NCI-H748 (cell line): ENCODE measurements at regions not wholly inside any gene's neighbourhood (a gene's known extent, or its start where the extent isn't known, plus 50 kb on each side); places are given as distances from the start of the nearest gene placed in this dataset.
A peak's percentile ranks its signal among the peaks of the same experiment; 100 is the strongest.

Experiments used
- DNase-seq: peaks from one replicate; lab custom pipeline; 2025; ENCODE audit not compliant: unreplicated experiment; lab: John Stamatoyannopoulos, UW

DNA sequence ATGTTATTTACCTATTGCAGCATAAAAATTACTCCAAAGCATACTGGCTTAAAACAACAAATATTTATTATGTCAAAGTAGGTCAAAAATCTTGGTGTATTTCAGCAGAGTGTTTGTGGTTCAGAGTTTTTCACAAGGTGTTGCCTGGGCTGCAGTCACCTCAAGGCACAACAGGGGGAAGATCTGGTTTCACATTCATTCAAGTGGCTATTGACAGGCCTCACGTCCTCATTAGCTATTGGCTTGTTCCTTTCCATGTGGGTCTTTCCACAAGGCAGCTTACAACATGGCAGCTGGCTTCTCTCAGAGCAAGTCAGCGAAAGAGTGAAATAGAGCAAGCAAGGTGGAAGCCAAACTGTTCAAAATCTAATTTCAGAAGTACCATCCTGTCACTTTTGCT lies 602.9 kb downstream of the OLFM4 start:
- DNase-seq = peak; percentile 16

DNA sequence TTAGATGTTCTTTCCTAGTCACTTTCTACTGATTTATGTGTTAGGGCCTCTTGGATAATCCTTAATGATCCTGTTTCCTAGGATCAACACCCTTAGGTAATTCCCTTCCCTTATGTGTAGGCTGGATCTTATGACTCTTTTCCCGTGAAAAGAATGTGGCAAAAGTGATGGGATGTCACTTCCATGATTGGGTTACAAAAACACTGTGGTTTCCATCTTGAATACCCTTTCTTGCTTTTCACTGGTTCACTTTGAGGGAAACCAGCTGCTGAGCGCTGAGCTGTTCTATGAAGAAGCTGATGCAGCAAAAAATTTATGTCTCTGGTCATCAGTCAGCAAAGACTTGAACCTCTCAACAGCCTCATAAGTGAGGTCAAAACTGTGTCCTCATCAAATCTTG lies 609.4 kb downstream of the OLFM4 start:
- DNase-seq = no peak

DNA sequence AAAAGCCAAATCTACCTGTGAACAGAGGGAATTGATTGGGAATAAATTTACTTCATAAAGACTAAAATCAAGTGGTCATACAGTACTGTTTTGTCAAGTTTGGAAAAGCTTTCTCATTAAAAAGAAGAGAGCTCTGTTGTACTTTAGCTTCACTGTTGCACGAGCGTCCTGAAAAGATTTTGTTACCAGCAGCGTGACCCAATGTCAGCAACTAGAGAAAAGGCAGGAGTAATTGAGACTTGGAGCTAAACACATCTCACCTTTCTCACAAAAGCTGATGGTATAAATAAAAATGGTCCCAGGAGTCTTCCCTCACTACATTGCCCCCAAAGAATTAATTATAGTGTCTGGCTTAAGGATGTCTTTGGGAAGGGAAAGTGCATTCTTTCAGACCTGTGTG lies 613.7 kb downstream of the OLFM4 start:
- DNase-seq = no peak

GRCh38 chr13:53648673-53649072 lies 620.1 kb downstream of the OLFM4 start:
- no peak for DNase-seq

DNA sequence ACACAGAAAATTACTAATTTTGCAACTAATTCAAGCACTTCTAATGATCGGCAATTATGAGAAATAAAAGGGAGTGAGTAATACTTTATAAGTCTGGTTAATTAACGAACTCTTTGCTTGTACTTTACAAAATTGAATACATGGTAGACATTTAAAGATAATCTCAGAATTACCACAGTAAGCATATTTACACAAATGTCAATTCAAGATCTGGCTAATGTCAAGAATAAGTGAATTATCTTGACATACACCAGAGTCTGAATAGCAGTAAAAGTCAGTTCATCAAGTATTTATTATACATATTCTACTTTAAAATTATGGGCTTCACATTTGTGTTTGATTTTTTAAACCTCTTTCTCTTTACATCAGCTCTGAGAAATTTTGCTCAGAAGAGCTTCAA lies 643.4 kb downstream of the OLFM4 start:
- DNase-seq = no peak

DNA sequence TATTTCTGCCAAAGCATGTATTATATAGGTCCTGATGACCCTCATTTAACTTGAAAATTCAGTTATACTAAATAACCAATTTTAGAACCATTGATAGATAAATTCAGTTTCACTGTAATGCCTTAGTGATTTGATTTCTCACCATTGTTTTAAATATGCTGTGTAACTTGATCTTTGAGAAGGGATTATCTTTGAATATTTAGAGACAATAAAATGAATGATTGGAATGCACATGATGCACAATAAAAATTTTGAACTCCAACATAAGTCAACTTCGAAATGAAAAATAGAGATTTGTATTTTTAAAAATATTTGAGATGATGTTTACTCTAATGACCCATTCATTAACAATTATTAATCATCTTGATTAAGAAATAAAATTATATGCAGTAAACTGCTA lies 654.5 kb downstream of the OLFM4 start:
- no peak for DNase-seq

GRCh38 chr13:53683608-53684007 lies 655.0 kb downstream of the OLFM4 start:
- DNase-seq = no peak

- no peak for DNase-seq
These were observed 662.8 kb downstream of the OLFM4 start for GRCh38 chr13:53691417-53691816.

- DNase-seq = no peak
These were observed 666.4 kb downstream of the OLFM4 start for GRCh38 chr13:53694814-53695532.

DNA sequence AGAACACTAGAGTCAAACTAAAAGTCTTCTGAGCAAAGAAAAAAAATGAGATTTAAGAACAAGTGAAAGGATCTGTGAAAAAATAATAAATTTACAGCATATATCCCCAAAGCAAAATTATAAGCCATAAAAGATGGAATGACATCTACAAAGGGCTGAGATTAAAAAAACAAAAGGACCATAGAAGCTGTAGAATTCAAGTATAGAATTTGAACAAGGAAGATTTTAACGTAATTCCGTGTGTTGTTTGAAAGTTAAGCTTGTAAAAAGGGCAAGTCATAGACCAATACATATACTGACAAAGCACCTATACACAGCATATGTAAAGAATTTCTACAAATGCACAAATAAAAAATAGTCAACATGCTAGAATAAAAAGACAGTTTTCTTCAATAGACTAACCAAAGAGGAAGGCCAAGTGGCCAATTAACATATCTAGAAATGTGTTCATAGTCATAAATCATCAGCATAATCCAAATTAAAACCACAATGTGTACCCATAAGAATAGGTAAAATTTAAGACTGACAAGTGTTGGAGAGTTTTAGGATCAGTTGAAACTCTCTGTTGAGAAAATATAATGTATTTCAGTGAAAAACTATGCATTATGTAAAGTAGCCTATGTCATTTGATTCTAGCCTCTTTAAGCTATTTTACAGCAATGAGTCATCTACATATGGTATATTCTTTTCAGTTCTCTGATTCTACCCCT lies 674.9 kb downstream of the OLFM4 start:
- no peak for DNase-seq

- DNase-seq = no peak
These were observed 690.7 kb downstream of the OLFM4 start for GRCh38 chr13:53719281-53719680.

GRCh38 chr13:53732664-53733063 lies 704.1 kb downstream of the OLFM4 start:
- DNase-seq = no peak

GRCh38 chr13:53743906-53744305 lies 715.3 kb downstream of the OLFM4 start:
- no peak for DNase-seq

DNA sequence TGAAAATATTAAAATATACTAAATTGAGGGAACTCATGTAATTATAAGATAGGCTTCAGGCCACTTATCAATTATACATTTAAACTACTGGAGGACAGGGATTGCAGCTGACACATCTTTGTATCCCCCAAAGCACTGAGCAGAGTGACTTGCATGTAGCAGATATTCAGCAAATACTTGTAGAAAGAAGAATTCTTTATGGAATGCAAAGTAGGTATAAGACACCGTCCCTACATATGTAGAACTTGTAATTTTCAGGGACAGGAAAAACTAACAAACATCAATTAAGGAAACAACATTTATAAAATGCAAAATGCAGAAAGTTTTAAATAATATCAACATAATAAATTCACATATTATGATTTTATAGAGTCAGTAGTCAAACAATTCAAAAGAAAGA lies 719.2 kb downstream of the OLFM4 start:
- no peak for DNase-seq

DNA sequence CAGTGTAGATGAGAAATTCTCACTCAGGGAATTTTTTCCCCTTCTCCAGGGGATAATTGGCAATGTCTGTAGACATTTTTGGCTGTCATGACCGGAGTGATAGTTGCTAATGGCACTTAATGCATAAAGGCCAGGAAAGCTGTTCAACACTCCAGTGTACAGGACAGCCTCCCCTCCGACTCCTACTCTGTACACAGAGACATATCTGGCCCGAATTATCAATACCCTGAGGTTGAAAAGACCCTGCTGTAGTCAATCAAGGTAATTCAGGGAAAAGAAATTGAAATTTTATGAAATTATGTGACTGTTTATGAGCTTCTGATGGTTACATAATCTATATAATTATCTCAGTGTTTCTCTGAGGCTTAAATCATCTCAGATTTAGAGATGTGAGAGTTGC lies 720.7 kb downstream of the OLFM4 start:
- no peak for DNase-seq

DNA sequence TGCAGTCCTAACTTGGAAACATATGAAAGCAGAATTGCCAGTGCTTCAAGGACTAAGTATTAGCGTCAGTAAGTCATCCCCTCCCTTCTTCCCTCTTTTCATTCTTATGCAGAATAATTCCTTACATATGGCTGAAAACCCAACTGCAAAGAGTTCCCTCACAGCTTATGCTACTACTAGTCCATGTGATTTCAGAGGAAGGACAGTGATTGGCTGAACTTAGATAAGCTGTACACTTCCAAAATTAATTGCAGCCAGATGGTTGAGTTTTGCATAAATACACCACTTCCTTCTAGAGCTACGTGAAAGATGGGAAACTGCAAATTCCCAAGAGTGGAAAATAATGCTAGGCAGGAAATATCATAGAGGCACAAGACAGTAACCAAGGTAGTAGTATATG lies 730.4 kb downstream of the OLFM4 start:
- DNase-seq = no peak

GRCh38 chr13:53775807-53776206 lies 747.2 kb downstream of the OLFM4 start:
- peak; percentile 16 for DNase-seq

- DNase-seq = no peak
These were observed 750.3 kb downstream of the OLFM4 start for GRCh38 chr13:53778937-53779336.

GRCh38 chr13:53781941-53782340 lies 753.3 kb downstream of the OLFM4 start:
- peak; percentile 56 for DNase-seq

- peak; percentile 92 for DNase-seq
These were observed 753.9 kb downstream of the OLFM4 start for GRCh38 chr13:53782488-53782961.

DNA sequence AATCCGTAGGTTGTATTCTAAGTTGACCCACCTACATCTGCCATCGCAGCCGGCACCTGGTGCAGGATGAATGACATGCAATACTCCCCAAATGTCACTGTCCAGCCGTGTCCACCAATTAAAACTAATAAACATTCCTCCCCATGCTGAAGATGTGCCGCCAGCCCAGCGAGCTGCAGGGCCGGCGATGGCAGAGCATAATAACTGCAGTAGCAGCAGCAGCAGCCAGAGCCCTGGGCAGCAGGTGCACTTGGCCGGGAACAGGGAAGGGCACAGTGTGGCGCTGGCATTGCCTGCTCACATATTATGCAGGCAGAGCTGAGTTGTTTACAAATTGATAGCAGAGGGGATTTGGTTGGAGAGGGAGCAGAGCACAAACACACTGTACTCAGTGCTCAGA lies 754.9 kb downstream of the OLFM4 start:
- DNase-seq = peak; percentile 97

- peak; percentile 82 for DNase-seq
These were observed 759.7 kb downstream of the OLFM4 start for GRCh38 chr13:53788286-53788685.

DNA sequence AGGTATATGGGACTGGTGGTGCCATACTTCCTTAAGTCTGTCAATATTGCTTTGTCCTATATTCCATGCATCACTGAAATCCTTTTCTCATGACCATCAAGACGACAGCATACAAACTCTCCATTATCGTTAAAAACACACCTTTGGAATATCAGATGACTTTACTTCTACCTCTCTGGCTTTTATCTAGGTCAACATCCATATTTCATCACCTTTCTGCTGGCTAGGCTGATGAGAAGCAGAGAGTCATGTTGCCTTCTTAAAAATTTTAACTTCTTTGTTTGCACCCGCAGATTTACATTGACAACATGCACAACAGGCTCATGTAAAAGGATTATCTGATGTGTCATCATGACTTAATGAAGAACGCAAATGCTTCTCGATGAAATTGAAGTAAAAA lies 771.4 kb downstream of the OLFM4 start:
- DNase-seq = no peak
